Neural progenitor cell (in vitro differentiated cells): ENCODE measurements at regions not wholly inside any gene's neighbourhood (a gene's known extent, or its start where the extent isn't known, plus 50 kb on each side); places are given as distances from the start of the nearest gene placed in this dataset.

Source experiments
- DNase-seq: peaks from one replicate; pipeline ENCODE4 v3.0.0-alpha.2; 2016; ENCODE audit warnings: low spot score
- H2AFZ ChIP-seq: fragments of 200-600 bp; sonication (generic); replicated peaks from 2 replicates; pipeline ENCODE4 v1.6.1; 2016; ENCODE audit warnings: antibody characterized with exemption
- H3F3A ChIP-seq: fragments of 200-600 bp; sonication (generic); 2 replicates; pipeline ENCODE4 v1.6.1; 2016; ENCODE audit warnings: antibody characterized with exemption, low read depth
- H3K27ac ChIP-seq: fragments of 200-600 bp; sonication (generic); 2 replicates; pipeline ENCODE4 v1.5.1; 2016; ENCODE audit warnings: mild to moderate bottlenecking
- H3K27me3 ChIP-seq: fragments of 200-600 bp; sonication (generic); 2 replicates; pipeline ENCODE4 v1.6.1; 2016; ENCODE audit warnings: mild to moderate bottlenecking, moderate library complexity
- H3K36me3 ChIP-seq: fragments of 200-600 bp; sonication (generic); 2 replicates; pipeline ENCODE4 v1.5.1; 2016
- H3K4me1 ChIP-seq: fragments of 200-600 bp; sonication (generic); 2 replicates; pipeline ENCODE4 v1.6.1; 2016; ENCODE audit warnings: mixed run types
- H3K4me2 ChIP-seq: fragments of 200-600 bp; sonication (generic); 2 replicates; pipeline ENCODE4 v1.6.1; 2016
- H3K4me3 ChIP-seq: fragments of 200-600 bp; sonication (generic); 2 replicates; pipeline ENCODE4 v1.5.1; 2016
- H3K79me2 ChIP-seq: fragments of 200-600 bp; sonication (generic); 2 replicates; pipeline ENCODE4 v1.6.1; 2016; ENCODE audit warnings: low read depth
- H3K9ac ChIP-seq: fragments of 200-600 bp; sonication (generic); 2 replicates; pipeline ENCODE4 v1.6.1; 2016
- H3K9me3 ChIP-seq: fragments of 200-600 bp; sonication (generic); 2 replicates; pipeline ENCODE4 v1.5.1; 2016; ENCODE audit warnings: low read depth
- H4K20me1 ChIP-seq: fragments of 200-600 bp; sonication (generic); 2 replicates; pipeline ENCODE4 v1.6.1; 2016; ENCODE audit warnings: low read depth
- H3K27ac Mint-ChIP-seq: 3 replicates; pipeline ENCODE4 v1.8.0; 2021; ENCODE audit warnings: mixed read lengths
- H3K27me3 Mint-ChIP-seq: 2 replicates; pipeline ENCODE4 v1.8.0; 2022; ENCODE audit warnings: low read depth, mild to moderate bottlenecking, inconsistent platforms, moderate library complexity, mixed read lengths; ENCODE audit not compliant: insufficient read depth
- H3K36me3 Mint-ChIP-seq: 3 replicates; pipeline ENCODE4 v1.8.0; 2021; ENCODE audit warnings: mixed read lengths
- H3K4me1 Mint-ChIP-seq: 3 replicates; pipeline ENCODE4 v1.8.0; 2021; ENCODE audit warnings: mixed read lengths
- H3K4me3 Mint-ChIP-seq: 3 replicates; pipeline ENCODE4 v1.8.0; 2021; ENCODE audit warnings: mild to moderate bottlenecking, moderate library complexity, mixed read lengths
- H3K9me3 Mint-ChIP-seq: 3 replicates; pipeline ENCODE4 v1.8.0; 2020; ENCODE audit warnings: mixed read lengths
- EZH2 ChIP-seq: fragments of 200-600 bp; sonication (generic); IDR thresholded peaks from 2 replicates; pipeline ENCODE4 v1.6.1; 2017; ENCODE audit warnings: antibody characterized with exemption, mild to moderate bottlenecking, moderate library complexity
- EZH2phosphoT487 ChIP-seq: fragments of 200-600 bp; sonication (generic); IDR thresholded peaks from 2 replicates; pipeline ENCODE4 v1.6.1; 2017; ENCODE audit warnings: antibody characterized with exemption
- TF ChIP-seq, protein P1 (sequence below): fragments of 200-600 bp; sonication (generic); IDR thresholded peaks from 2 replicates; pipeline ENCODE4 v1.5.1; 2017; ENCODE audit warnings: antibody characterized with exemption, mild to moderate bottlenecking

- Mint-ChIP-seq H3K27me3 (peaks cover 10% of the 10 kb centered on the region), H3K4me1 (peaks cover 11% of the 10 kb centered on the region), H3K9me3 (no peaks in the 10 kb centered on the region), H3K4me3 (no peak overlapping the region), H3K36me3 (no peaks in the 10 kb centered on the region), H3K27ac (no peak overlapping the region)
- Histone ChIP-seq H3K36me3 (no peaks in the 10 kb centered on the region), H3K9ac (no peak overlapping the region), H3F3A (peaks cover 1% of the 10 kb centered on the region), H4K20me1 (no peaks in the 10 kb centered on the region), H2AFZ (no peak overlapping the region), H3K9me3 (no peaks in the 10 kb centered on the region), H3K4me2 (no peak overlapping the region), H3K27ac (no peak overlapping the region), H3K4me3 (no peak overlapping the region), H3K79me2 (no peaks in the 10 kb centered on the region), H3K27me3 (peaks cover 24% of the 10 kb centered on the region), H3K4me1 (peaks cover 5% of the 10 kb centered on the region)
- TF ChIP-seq EZH2 (no peak), EZH2phosphoT487 (no peak)
- TF ChIP-seq, protein P1, sequence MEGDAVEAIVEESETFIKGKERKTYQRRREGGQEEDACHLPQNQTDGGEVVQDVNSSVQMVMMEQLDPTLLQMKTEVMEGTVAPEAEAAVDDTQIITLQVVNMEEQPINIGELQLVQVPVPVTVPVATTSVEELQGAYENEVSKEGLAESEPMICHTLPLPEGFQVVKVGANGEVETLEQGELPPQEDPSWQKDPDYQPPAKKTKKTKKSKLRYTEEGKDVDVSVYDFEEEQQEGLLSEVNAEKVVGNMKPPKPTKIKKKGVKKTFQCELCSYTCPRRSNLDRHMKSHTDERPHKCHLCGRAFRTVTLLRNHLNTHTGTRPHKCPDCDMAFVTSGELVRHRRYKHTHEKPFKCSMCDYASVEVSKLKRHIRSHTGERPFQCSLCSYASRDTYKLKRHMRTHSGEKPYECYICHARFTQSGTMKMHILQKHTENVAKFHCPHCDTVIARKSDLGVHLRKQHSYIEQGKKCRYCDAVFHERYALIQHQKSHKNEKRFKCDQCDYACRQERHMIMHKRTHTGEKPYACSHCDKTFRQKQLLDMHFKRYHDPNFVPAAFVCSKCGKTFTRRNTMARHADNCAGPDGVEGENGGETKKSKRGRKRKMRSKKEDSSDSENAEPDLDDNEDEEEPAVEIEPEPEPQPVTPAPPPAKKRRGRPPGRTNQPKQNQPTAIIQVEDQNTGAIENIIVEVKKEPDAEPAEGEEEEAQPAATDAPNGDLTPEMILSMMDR: no peak
- no peak for DNase-seq
Observed at GRCh38 chr21:36538761-36539160, 58.8 kb upstream of the CLDN14 start.

DNA sequence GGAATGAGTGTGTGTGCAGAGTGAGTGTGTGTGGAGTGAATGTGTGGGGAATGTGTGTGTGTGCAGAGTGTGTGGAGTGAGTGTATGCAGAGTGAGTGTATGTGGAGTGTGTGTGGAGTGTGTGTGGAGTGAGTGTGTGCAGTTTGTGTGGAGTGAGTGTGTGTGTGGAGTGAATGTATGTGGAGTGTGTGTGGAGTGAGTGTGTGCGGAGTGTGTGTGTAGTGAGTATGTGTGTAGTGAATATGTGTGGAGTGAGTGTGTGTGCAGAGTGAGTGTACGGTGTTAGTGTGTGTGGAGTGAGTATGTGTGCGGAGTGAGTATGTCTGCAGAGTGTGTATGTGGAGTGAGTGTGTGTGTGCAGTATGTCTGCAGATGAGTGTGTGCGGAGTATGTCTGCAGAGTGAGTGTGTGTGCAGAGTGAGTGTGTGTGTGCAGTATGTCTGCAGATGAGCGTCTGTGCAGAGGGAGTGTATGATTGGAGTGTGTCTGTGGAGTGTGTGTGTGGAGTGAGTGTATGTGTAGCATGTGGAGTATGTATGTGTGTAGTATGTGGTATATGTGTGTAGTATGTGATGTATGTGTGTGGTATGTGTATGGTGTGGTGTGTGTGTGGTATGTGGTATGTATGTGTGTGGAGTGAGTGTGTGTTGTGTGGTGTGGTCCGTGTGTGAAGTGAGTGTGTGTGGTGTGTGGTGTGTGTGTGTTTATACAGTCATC lies 59.7 kb upstream of the CLDN14 start:
- peaks cover 8% of the 10 kb centered on the region for H3F3A ChIP-seq
- Mint-ChIP-seq H3K9me3 (no peaks in the 10 kb centered on the region), H3K4me1 (peaks cover 15% of the 10 kb centered on the region), H3K27ac (no peak overlapping the region), H3K4me3 (no peak overlapping the region), H3K36me3 (no peaks in the 10 kb centered on the region), H3K27me3 (peaks cover 6% of the 10 kb centered on the region)
- no peaks in the 10 kb centered on the region for H3K36me3 ChIP-seq
- H2AFZ ChIP-seq: no peak overlapping the region
- peaks cover 24% of the 10 kb centered on the region for H3K27me3 ChIP-seq
- H3K27ac ChIP-seq: no peak overlapping the region
- H3K9ac ChIP-seq: no peak overlapping the region
- no peak overlapping the region for H3K4me3 ChIP-seq
- no peak for DNase-seq
- no peaks in the 10 kb centered on the region for H4K20me1 ChIP-seq
- TF ChIP-seq EZH2phosphoT487 (no peak), EZH2 (no peak)
- TF ChIP-seq, protein P1: no peak
- no peak overlapping the region for H3K4me2 ChIP-seq
- H3K79me2 ChIP-seq: no peaks in the 10 kb centered on the region
- H3K4me1 ChIP-seq: peaks cover 5% of the 10 kb centered on the region
- H3K9me3 ChIP-seq: no peaks in the 10 kb centered on the region

- Histone ChIP-seq H3K27me3 (peaks cover 24% of the 10 kb centered on the region), H2AFZ (no peak overlapping the region), H3K79me2 (no peaks in the 10 kb centered on the region), H3K4me1 (peaks cover 12% of the 10 kb centered on the region), H3K4me2 (no peak overlapping the region), H3F3A (peaks cover 8% of the 10 kb centered on the region), H3K4me3 (no peak overlapping the region), H3K36me3 (no peaks in the 10 kb centered on the region), H3K27ac (no peak overlapping the region), H3K9ac (no peak overlapping the region), H3K9me3 (no peaks in the 10 kb centered on the region), H4K20me1 (no peaks in the 10 kb centered on the region)
- Mint-ChIP-seq H3K27me3 (peaks cover 3% of the 10 kb centered on the region), H3K4me1 (peaks cover 19% of the 10 kb centered on the region), H3K27ac (no peak overlapping the region), H3K9me3 (no peaks in the 10 kb centered on the region), H3K4me3 (no peak overlapping the region), H3K36me3 (no peaks in the 10 kb centered on the region)
- DNase-seq: no peak
- no peak for TF ChIP-seq EZH2phosphoT487
- no peak for TF ChIP-seq EZH2
- TF ChIP-seq, protein P1: no peak
Observed at GRCh38 chr21:36540700-36541099, 60.8 kb upstream of the CLDN14 start.
